NCI-H446 (cell line): ENCODE measurements at regions not wholly inside any gene's neighbourhood (a gene's known extent, or its start where the extent isn't known, plus 50 kb on each side); places are given as distances from the start of the nearest gene placed in this dataset.
"Not testable (repeated sequence)": the region's sequence is repeated elsewhere in the genome, so short reads cannot be mapped to it uniquely, and the experiment has no call there.

Experiments used
- DNase-seq, 2 experiments: peaks; one replicate each; lab custom pipeline; 2025; lab: John Stamatoyannopoulos, UW

DNA sequence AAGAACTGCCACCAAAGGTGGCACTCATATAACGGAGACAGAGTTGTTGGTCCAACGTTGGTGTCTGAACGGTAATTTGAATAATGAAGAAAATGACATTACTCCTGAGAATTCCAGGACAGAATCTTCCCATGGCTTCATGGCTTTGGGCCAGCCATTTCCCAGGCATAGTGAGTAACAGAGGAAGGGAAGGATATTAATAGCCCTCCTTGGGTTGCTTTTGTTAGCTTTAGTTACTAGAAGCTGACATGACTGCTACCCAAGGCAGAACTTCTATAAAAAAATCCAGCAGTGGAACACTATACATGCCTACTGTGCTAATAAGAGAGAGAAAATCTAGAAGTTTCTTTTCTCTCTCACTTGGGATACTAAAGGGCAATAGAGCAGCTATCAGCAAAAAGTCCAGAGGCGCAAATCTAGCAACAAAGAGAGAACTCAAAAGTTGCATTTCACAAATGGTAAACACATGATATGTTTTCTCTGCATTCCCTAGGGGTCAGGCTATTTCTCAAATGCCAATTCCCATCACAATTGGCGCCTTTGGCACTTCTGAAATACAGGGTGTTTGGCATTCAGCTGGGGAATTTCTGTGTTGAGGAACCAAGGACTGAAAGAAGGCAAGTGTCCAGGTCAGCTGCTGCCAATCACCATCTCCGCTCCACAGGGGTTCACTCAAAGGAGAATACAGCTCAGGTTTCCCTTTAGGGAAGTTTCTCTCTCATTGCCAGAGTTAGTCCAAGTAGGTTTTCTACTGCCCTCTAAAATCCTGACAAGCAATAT, 160.8 kb upstream of the KYNU start:
- peak; percentile 70 to 82 for DNase-seq

DNA sequence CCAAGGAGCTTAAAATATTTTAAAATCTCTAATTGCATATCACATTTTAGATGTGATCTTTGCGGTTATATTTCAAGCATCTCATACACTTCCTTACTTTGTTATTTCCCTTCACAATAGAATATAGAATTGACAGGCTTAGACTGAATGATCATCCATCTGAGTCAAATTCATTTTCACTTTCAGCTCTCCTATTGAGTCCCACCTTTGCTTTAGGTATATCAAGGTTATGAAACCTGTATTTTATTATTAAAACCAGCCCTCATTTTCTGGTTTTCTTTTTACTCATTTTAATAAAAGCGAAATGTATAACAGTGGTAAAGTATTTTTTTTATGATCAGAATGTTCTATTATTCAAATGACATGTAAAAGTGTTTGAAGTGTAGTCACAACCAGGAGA, 162.9 kb upstream of the KYNU start:
- no peak for DNase-seq

DNA sequence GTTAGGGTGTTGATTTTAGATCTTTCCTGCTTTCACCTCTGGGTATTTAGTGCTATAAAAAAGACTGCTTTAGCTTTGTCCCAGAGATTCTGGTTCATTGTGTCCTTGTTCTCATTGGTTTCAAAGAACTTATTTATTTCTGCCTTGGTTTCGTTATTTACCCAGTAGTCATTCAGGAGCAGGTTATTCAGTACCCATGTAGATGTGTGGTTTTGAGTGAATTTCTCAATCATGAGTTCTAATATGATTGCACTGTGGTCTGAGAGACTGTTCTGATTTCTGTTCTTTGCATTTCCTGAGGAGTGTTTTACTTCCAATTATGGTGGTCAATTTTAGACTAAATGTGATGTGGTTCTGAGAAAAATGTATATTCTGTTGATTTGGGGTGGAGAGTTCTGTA, 167.1 kb upstream of the KYNU start:
- no peak for DNase-seq

DNA sequence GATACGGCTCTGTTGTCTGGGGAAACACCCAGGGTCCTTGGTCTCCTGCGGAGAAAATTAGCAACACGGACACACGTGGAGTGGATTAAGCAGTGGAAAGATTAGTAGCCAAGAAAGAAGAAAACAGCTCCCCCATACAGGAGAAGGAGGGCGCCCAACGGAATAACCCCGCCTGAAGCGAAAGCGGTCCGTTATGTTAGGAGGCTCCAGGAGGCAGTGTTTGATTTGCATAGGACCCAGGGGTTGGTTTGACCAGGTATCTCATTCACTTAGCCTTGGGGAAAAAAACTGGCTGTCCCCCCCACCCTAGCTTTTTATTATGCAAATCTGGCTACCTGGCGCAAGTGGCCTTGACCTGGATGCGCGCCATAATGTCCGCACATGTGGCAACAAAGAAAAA, 170.1 kb upstream of the KYNU start:
- no peak for DNase-seq

DNA sequence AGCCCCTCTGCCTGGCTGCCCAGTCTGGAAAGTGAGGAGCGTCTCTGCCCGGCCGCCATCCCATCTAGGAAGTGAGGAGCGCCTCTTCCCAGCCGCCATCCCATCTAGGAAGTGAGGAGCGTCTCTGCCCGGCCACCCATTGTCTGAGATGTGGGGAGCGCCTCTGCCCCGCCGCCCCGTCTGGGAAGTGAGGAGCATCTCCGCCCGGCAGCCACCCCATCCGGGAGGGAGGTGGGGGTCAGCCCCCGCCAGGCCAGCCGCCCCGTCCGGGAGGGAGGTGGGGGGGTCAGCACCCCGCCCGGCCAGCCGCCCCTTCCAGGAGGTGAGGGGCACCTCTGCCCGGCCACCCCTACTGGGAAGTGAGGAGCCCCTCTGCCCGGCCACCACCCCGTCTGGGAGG, 175.1 kb upstream of the KYNU start:
- not testable (repeated sequence) for DNase-seq

DNA sequence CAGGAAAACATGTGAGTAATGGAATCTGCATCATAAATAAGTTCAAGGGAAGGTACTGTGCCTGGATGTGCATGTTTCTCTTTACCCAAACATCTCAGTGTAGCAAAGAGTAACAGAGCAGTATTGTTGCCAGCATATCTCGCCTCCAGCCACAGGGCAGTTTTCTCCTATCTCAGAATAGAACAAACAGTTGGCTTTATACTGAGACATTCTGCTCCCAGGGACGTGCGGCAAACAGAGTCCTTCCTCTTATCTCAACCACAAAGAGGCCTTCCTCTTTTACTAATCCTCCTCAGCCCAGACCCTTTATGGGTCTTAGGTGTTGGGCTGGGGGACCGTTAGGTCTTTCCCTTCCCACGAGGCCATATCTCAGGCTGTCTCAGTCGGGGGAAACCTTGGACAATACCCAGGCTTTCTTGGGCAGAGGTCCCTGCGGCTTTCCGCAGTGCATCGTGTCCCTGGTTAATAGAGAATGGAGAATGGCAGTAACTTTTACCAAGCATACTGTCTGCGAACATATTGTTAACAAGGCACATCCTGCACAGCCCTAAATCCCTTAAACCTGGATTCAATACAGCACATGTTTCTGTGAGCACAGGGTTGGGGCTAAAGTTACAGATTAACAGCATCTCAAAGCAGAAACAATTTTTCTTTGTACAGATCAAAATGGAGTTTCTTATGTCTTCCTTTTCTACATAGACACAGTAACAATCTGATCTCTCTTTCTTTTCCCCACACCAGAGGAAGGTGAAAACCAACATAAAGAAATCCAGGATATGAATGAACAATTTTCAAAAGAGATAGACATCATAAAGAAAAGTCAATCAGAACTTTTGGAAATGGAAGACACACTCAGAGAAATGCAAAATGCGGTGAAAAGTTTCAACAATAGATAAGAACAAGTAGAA, 181.9 kb upstream of the KYNU start:
- not testable (repeated sequence) for DNase-seq

DNA sequence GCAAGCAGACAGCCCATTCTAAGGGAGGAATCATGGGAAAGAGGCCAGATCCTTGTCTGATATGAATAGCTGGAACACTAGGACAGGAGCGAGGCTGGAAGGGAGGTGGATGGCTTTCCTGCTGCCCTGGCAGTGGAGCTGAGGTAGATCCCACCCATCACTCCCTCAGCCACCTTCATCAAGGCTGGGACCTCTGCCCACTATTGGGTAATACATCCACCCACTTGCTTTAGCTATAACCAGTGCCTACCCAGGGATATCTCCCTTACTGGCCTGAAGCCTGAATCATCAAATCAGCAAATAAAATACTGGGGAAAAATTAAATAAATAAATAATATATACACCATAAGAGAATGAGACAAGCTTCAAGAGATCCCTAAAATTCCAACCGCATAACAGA, 183.2 kb upstream of the KYNU start:
- no peak for DNase-seq

DNA sequence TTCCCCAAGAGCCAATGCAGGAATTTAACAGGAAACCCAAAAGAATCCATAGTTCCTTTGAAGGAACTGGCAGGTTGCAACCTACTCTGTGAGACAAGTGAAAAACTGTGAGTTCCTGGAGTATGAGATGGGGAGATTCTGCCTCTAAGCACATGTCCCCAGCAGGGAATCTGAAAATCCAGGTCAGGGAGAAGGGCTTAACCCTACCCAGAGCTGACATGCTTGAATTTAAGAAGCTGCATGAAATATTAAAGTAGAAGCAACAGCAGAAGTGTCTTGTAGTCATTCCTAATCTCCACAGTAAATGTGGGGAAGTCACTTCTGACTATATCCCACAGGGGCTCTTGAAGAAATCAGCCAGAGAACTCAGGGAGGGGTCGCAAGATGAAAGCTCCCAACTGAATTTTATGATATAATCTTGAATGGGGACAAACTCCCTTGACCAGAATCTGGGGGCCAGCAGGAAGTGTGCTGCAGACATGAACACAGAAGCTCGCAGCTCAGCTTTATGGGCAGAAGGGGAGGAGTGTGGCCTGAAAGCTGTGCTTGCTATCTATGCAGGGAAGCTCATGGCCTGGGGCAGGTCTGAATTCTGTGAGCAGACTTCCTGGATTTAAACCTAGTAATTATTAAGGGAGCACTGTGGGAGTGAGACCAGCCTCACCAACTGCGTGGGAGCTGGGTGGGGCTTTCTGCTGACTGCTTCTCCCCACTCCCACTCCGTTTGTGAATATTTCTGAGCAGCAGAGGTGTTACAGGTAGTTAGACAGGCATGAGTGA, 184.1 kb upstream of the KYNU start:
- no peak for DNase-seq

DNA sequence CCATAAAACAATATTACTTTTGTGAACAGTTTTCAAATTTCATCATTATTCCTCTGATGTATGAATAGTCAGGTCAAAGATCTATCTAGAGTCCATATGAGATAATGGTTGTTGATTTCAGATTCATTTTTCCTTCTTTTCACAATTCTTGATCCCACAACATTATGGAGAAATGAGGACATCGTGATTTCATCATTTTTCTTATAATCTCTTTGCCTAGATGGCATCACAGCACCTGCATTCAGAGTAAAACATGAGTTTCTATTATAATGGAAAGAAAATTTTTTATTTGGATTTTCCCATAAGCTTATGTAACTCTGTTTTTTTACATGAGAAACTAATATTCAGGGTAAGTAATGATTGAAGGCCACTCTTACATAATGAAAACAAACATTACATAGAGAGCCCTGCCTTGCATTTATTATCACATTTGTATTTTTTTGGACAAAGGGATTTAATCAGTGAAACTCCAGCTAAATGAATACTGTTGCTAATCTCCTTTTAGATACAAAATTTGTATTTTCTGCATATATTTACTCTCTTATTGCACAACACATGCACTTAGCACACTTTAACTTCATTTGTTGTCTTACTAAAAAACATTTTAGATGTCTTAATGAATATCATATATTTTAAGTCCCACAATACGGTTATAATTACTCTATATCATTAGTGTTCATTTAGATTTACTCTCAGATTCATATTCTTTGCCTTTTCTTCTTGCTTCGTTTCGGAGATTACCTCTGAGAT, 188.4 kb upstream of the KYNU start:
- no peak for DNase-seq

DNA sequence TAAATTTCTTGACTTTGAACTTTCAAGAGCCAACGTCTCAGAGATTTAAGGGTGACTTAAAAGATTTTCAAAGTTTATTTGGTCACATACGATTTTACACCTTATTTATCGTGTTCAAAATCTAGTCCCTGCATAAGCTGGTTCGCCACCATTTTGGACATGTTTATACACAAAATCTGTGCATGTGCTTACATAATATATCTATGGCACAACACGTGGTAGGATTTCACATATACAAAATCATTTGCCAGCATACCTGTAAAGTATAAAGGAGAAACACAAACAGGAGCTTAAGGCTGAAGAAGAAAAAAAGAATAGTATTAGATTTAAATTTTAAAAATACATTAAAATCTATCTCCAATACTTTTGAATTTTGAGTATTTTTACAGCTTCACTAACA, 190.0 kb upstream of the KYNU start:
- no peak for DNase-seq

DNA sequence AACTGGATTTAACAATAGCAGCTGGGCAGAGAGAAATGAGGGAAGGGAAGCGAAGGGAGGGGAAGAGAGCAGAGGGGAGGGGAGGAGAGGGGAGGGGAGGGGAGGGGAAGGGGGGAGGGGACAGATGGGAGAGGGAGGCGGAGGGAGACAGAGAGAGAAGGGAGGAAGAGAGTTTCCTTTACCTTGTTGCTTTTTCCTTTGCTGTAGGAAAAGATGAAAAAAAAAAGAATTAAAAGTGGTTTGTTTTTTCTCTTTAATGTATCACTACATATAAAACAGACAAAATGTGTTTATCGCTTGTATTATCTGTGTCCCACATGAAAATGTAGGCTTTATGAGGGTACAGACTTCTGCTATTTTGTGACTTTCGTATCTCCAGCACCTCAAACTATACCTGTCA, 190.4 kb upstream of the KYNU start:
- DNase-seq: no peak

DNA sequence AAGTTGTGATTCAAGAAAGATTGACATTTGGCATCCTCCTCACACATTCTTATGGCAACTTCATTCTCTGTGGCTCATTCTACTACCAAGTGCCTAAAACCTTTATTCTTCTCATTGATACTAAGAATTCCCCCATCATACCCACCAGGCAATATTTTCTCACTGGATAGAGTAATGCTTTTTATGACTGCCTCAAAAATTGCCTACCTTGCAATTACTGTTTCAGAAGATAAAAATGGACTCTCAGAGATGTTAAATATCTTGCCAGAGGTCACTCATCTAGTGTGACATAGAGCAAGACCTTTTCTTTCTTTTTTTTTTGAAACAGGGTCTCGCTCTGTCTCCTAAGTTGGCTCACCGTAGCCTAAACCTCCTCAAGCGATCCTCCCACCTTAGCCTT, 192.8 kb upstream of the KYNU start:
- no peak for DNase-seq

DNA sequence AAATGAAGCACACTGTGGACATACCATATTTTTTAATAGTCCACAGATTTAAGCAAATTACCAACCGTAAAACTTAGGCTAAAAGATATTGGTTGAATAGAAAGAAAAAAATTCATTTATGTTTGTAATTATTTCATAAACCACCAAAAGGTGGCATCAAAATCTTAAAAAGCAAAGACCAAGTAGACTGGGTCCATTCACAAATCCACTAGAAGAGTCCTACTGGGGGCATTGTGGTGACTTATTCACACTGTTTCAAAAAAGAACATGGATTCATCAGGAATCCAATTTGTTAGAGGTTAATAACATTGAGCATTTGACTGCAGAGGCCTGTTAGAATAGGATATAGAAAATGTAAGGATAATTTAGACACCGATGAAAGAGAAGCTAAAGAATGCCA, 194.9 kb upstream of the KYNU start:
- peak in 1 of 2 experiments; percentile 39 for DNase-seq

DNA sequence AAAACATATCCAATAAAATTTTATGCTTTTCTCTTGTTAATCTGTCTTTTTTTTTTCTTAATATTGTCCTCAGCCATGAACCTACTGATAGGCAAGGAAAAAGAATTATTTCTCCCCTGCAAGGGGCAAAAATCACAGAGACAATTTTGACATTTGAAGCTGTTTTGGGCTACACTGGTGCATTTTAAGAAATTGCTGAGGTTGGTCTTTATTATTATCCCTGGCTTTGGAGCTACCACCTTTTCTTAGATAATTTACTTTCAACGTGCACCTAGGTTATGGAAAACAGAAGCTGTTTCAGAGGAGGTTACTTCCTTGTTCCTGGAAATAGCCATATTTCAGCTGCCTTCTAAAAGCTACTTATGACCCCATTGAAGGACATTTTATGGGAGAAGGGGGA, 195.5 kb upstream of the KYNU start:
- DNase-seq: no peak

DNA sequence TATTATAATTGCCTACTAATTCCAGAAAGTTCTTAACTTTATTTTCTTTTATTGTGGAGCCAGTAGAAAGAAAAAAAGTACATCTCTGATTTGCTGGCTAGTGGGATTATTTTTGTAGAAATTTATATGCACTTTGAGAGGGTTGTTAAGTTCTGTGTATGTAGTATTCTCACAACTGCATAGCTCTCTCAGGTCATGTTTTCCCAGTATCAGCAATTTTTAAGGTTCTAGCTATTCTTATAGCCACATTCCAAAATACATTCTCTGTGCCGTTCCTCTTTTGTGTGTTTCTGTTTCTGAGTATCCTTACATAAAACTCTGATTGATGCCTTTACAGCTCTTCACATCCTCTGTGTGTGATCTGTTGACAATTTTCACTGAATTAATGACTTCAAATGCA, 199.3 kb upstream of the KYNU start:
- no peak for DNase-seq

DNA sequence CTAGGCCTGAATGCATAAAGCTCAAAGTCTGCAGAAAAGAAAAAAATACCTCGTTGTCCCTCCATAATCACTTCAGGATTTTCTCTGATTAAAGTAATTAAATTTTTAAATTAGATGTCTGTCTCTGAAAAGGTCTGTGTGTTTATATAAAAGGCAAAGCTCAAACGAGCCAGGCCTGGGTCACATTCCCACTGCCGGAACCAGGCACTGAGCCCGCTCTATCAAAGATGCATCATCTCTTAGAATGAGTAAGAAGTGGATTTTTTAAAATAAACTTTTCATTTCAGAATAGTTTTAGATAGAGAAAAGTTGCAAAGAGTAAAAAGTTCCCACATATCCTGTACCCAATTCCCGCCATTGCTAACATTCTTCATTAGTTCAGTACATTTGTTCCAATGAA, 202.1 kb upstream of the KYNU start:
- DNase-seq: no peak

DNA sequence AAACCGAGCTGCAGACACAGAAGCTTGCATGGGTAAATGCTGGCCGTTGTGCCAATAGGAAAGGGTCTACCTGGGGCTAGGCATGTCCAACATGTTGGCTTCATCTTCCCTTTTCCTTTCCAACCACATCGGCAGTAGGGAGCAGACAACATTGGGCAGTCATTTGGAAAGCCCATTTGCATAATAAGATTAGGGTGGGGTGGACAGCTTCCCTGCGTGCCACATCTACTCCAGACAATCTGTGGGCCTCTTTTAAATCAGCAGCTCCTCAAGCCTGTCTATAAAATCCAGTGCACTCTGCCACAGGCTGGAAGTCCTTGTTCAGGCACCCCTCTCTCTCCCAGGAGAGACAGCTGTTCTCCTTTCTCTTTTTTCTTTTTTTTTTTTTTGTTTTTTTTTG, 203.6 kb upstream of the KYNU start:
- DNase-seq: no peak

DNA sequence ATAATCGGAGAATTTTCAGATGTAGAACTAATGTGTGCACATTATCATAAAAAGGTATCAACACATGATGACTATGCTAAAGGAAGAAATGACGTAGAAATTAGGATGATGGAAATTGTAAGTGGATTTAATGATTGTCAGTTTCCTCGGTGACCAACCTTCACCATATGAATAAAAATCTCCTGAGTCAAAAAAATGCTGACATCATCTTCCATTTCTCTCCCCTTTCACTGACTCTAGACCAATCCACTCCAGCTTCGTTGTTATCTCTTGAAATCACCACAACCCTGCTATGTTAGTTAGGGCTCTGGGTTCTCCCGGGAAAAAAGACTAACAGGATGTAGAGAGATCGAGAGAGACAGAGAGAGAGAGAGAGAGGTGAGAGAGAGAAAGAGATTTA, 204.8 kb upstream of the KYNU start:
- no peak for DNase-seq

DNA sequence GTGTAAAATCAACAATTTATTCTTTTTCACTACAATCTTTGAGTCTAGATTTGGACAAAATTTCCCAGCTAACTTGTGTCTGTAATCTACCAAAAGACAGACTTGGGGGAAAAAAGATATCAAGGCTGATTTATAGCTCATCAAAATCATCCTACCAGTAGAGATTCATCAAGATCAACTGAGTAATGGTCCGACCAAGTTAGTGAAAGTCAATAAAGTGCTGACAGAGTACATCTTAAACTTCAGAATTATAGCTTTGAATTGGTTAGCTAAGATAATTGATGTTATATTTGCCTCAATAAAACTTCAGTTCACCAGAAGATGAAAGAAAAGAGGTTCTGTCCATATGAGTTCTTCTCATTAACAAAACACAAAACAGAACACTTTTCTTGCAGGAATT, 207.1 kb upstream of the KYNU start:
- DNase-seq: no peak

DNA sequence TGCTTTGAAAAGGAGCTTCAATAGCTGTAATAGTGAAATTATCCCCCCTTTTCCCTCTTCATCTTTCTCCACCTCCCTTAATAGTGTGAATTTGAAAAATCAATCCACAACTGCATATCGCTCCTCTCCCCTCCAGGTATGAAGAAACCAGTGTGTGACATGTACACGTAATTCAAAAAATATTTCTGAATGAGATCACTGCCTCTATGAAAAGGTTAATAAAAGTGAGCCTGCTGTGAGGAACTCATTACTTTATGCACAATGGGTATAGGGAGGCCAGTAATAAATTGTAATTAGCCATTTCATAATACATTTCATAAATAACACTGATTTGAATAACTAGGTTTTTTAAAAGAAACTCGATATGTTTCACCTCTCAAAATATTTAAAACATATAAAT, 209.0 kb upstream of the KYNU start:
- no peak for DNase-seq

DNA sequence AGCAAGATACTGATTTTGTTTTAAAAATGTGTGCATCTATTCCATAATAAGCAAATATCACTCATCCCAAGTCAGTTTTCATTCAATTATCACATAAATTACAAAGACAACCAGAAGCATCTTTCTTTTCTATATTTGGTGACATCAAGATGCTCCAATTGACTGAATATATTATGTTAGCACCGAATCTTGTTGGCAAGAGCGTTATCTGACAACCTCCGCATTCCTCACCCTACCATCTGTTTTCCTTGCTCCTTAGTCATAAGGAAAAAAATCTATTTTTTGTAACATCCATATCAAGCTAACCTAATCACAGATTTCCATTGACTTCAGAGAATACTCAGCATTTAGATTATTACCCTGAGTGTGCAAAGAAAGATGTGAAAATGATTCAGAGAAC, 212.2 kb upstream of the KYNU start:
- no peak for DNase-seq

DNA sequence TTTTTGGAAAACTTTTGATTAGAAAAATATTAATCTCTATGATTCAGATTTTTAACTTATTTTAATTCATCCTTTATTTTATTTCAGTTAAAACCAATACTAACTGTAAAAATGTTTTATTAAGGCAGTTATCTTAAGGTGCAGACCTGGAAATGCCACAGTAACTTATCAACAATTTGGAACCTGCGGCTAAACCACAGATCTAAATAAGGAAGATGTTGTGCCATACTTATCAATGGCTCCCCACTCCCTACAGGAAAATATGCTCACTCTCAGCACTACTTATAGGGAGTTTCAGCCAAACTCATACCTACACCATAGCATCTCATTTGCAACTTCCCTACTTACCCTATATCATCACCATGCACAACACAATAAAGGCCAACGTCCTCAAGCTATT, 226.9 kb upstream of the KYNU start:
- no peak for DNase-seq
